CD4-positive, alpha-beta T cell (primary cell): ENCODE measurements at regions not wholly inside any gene's neighbourhood (a gene's known extent, or its start where the extent isn't known, plus 50 kb on each side); places are given as distances from the start of the nearest gene placed in this dataset.

Source experiments
- ATAC-seq: fragments of 200-7000 bp; cut with Tn5 transposase; one replicate; pipeline ENCODE4 v1.10.0; 2022; ENCODE audit warnings: mild to moderate bottlenecking; ENCODE audit not compliant: poor library complexity
- CTCF ChIA-PET: fragments of 350-600 bp; sonication (Branson Sonifier 250); formaldehyde crosslinking; loops from one replicate; lab custom pipeline; 2021; ENCODE audit warnings: antibody characterized with exemption, inconsistent platforms; lab: Charles Lee
- POLR2A ChIA-PET: fragments of 350-600 bp; sonication (Branson Sonifier 250); formaldehyde crosslinking; loops from one replicate; lab custom pipeline; 2021; ENCODE audit warnings: antibody characterized with exemption, inconsistent platforms; lab: Charles Lee
- DNase-seq, 14 experiments: peaks; one replicate each; pipeline ENCODE4 v3.0.0-alpha.2; 2013 to 2020; ENCODE audit warnings: mixed read lengths in 2 of 14
- H3K27ac ChIP-seq, 2 donors: one replicate each; pipeline versions ENCODE4 v1.5.1 to v1.7.0; 2013; ENCODE audit warnings: low read length in 2 of 2, low read depth in 1 of 2, mild to moderate bottlenecking in 1 of 2
- H3K27me3 ChIP-seq, 2 experiments: 1 replicate in 1 of 2; 2 replicates in 1 of 2; pipeline versions ENCODE4 v1.6.1 to v1.7.0; 2013; ENCODE audit warnings: low read length in 2 of 2, control low read depth in 1 of 2, mild to moderate bottlenecking in 1 of 2, moderate library complexity in 1 of 2; ENCODE audit not compliant: insufficient read depth in 2 of 2, control insufficient read depth in 1 of 2
- H3K36me3 ChIP-seq: one replicate; pipeline ENCODE4 v1.6.1; 2013; ENCODE audit warnings: low read length, control low read depth; ENCODE audit not compliant: insufficient read depth
- H3K4me1 ChIP-seq: one replicate; pipeline ENCODE4 v1.6.1; 2013; ENCODE audit warnings: low read length, control low read depth; ENCODE audit not compliant: insufficient read depth
- H3K4me3 ChIP-seq: one replicate; pipeline ENCODE4 v1.5.1; 2013; ENCODE audit warnings: mild to moderate bottlenecking, low read length, moderate library complexity
- H3K9me3 ChIP-seq, 2 experiments: 1 replicate in 1 of 2; 2 replicates in 1 of 2; pipeline versions ENCODE4 v1.6.1 to v1.7.0; 2013; ENCODE audit warnings: low read length in 2 of 2, mild to moderate bottlenecking in 2 of 2, control low read depth in 1 of 2, moderate library complexity in 1 of 2; ENCODE audit not compliant: control insufficient read depth in 1 of 2, insufficient read depth in 1 of 2
- H3K27ac Mint-ChIP-seq: one replicate; pipeline ENCODE4 v1.8.0; 2020; ENCODE audit warnings: mixed read lengths
- H3K27me3 Mint-ChIP-seq: one replicate; pipeline ENCODE4 v1.8.0; 2021; ENCODE audit warnings: mixed read lengths
- H3K36me3 Mint-ChIP-seq: one replicate; pipeline ENCODE4 v1.8.0; 2021; ENCODE audit warnings: low read depth, mixed read lengths
- H3K4me1 Mint-ChIP-seq: one replicate; pipeline ENCODE4 v1.8.0; 2021; ENCODE audit warnings: low read depth, mixed read lengths
- H3K4me3 Mint-ChIP-seq: one replicate; pipeline ENCODE4 v1.8.0; 2020; ENCODE audit warnings: mild to moderate bottlenecking, mixed read lengths
- H3K9me3 Mint-ChIP-seq: one replicate; pipeline ENCODE4 v1.8.0; 2020; ENCODE audit warnings: mixed read lengths
- CTCF ChIP-seq: fragments of 200-600 bp; IDR thresholded peaks from one replicate; pipeline ENCODE4 v1.8.0; 2022; ENCODE audit warnings: antibody characterized with exemption, mild to moderate bottlenecking
- intact Hi-C, 2 experiments: fragments of 100-400 bp; cut with DNase I in 1 of 2; cut with micrococcal nuclease in 1 of 2; formaldehyde crosslinking; loops; one replicate each; pipeline versions ENCODE4 v1.15.1 to v1.9.0; 2023 to 2025; cut with DNase I, micrococcal nuclease

- H3K4me3 ChIP-seq, result no peak overlapping the region
- H3K4me3 Mint-ChIP-seq, result no peak overlapping the region
- intact Hi-C loops, result no loop called here
- no peak for TF ChIP-seq CTCF
- H3K27ac ChIP-seq, result no peak overlapping the region
- H3K27me3 Mint-ChIP-seq, result no peaks in the 10 kb centered on the region
- H3K36me3 ChIP-seq, result no peaks in the 10 kb centered on the region
- ChIA-PET CTCF (no interaction called here), POLR2A (no interaction called here)
- no peak overlapping the region for H3K27ac Mint-ChIP-seq
- H3K9me3 Mint-ChIP-seq, result no peaks in the 10 kb centered on the region
- no peaks in the 10 kb centered on the region for H3K4me1 ChIP-seq
- no peaks in the 10 kb centered on the region for H3K36me3 Mint-ChIP-seq
- no peaks in the 10 kb centered on the region for H3K4me1 Mint-ChIP-seq
- ATAC-seq (no peak), DNase-seq (peak in 1 of 14 experiments; percentile 29)
- no peaks in the 10 kb centered on the region for H3K27me3 ChIP-seq
- H3K9me3 ChIP-seq, result no peaks in the 10 kb centered on the region
These were observed 162.0 kb upstream of the PRPS1L1 start for GRCh38 chr7:18189500-18190126.

GRCh38 chr7:18191341-18191740 is 163.7 kb upstream of the PRPS1L1 start:
- H3K27ac ChIP-seq, result no peak overlapping the region
- Mint-ChIP-seq H3K36me3 (no peaks in the 10 kb centered on the region), H3K27ac (no peak overlapping the region), H3K9me3 (no peaks in the 10 kb centered on the region), H3K27me3 (no peaks in the 10 kb centered on the region), H3K4me3 (no peak overlapping the region), H3K4me1 (no peaks in the 10 kb centered on the region)
- no peak for ATAC-seq
- H3K4me1 ChIP-seq, result no peaks in the 10 kb centered on the region
- no peak for DNase-seq
- no peaks in the 10 kb centered on the region for H3K9me3 ChIP-seq
- H3K4me3 ChIP-seq, result no peak overlapping the region
- ChIA-PET POLR2A (no interaction called here), CTCF (no interaction called here)
- H3K36me3 ChIP-seq, result no peaks in the 10 kb centered on the region
- no peaks in the 10 kb centered on the region for H3K27me3 ChIP-seq
- TF ChIP-seq CTCF, result no peak
- intact Hi-C loops, result no loop called here

- no peak for ATAC-seq
- no peaks in the 10 kb centered on the region for H3K36me3 ChIP-seq
- ChIA-PET POLR2A (no interaction called here), CTCF (no interaction called here)
- no peak overlapping the region for H3K27ac ChIP-seq
- no peaks in the 10 kb centered on the region for H3K36me3 Mint-ChIP-seq
- intact Hi-C loops, result no loop called here
- no peaks in the 10 kb centered on the region for H3K27me3 Mint-ChIP-seq
- H3K9me3 Mint-ChIP-seq, result no peaks in the 10 kb centered on the region
- H3K9me3 ChIP-seq, result no peaks in the 10 kb centered on the region
- DNase-seq, result no peak
- no peaks in the 10 kb centered on the region for H3K27me3 ChIP-seq
- no peaks in the 10 kb centered on the region for H3K4me1 ChIP-seq
- no peaks in the 10 kb centered on the region for H3K4me1 Mint-ChIP-seq
- no peak overlapping the region for H3K4me3 ChIP-seq
- no peak for TF ChIP-seq CTCF
- H3K4me3 Mint-ChIP-seq, result no peak overlapping the region
- H3K27ac Mint-ChIP-seq, result no peak overlapping the region
These were observed 164.4 kb upstream of the PRPS1L1 start for GRCh38 chr7:18191862-18192625.
